Neural progenitor cell (in vitro differentiated cells): ENCODE measurements at regions not wholly inside any gene's neighbourhood (a gene's known extent, or its start where the extent isn't known, plus 50 kb on each side); places are given as distances from the start of the nearest gene placed in this dataset.

Experiments
- DNase-seq: peaks from one replicate; pipeline ENCODE4 v3.0.0-alpha.2; 2016; ENCODE audit warnings: low spot score
- H2AFZ ChIP-seq: fragments of 200-600 bp; sonication (generic); replicated peaks from 2 replicates; pipeline ENCODE4 v1.6.1; 2016; ENCODE audit warnings: antibody characterized with exemption
- H3F3A ChIP-seq: fragments of 200-600 bp; sonication (generic); 2 replicates; pipeline ENCODE4 v1.6.1; 2016; ENCODE audit warnings: antibody characterized with exemption, low read depth
- H3K27ac ChIP-seq: fragments of 200-600 bp; sonication (generic); 2 replicates; pipeline ENCODE4 v1.5.1; 2016; ENCODE audit warnings: mild to moderate bottlenecking
- H3K27me3 ChIP-seq: fragments of 200-600 bp; sonication (generic); 2 replicates; pipeline ENCODE4 v1.6.1; 2016; ENCODE audit warnings: mild to moderate bottlenecking, moderate library complexity
- H3K36me3 ChIP-seq: fragments of 200-600 bp; sonication (generic); 2 replicates; pipeline ENCODE4 v1.5.1; 2016
- H3K4me1 ChIP-seq: fragments of 200-600 bp; sonication (generic); 2 replicates; pipeline ENCODE4 v1.6.1; 2016; ENCODE audit warnings: mixed run types
- H3K4me2 ChIP-seq: fragments of 200-600 bp; sonication (generic); 2 replicates; pipeline ENCODE4 v1.6.1; 2016
- H3K4me3 ChIP-seq: fragments of 200-600 bp; sonication (generic); 2 replicates; pipeline ENCODE4 v1.5.1; 2016
- H3K79me2 ChIP-seq: fragments of 200-600 bp; sonication (generic); 2 replicates; pipeline ENCODE4 v1.6.1; 2016; ENCODE audit warnings: low read depth
- H3K9ac ChIP-seq: fragments of 200-600 bp; sonication (generic); 2 replicates; pipeline ENCODE4 v1.6.1; 2016
- H3K9me3 ChIP-seq: fragments of 200-600 bp; sonication (generic); 2 replicates; pipeline ENCODE4 v1.5.1; 2016; ENCODE audit warnings: low read depth
- H4K20me1 ChIP-seq: fragments of 200-600 bp; sonication (generic); 2 replicates; pipeline ENCODE4 v1.6.1; 2016; ENCODE audit warnings: low read depth
- H3K27ac Mint-ChIP-seq: 3 replicates; pipeline ENCODE4 v1.8.0; 2021; ENCODE audit warnings: mixed read lengths
- H3K27me3 Mint-ChIP-seq: 2 replicates; pipeline ENCODE4 v1.8.0; 2022; ENCODE audit warnings: low read depth, mild to moderate bottlenecking, inconsistent platforms, moderate library complexity, mixed read lengths; ENCODE audit not compliant: insufficient read depth
- H3K36me3 Mint-ChIP-seq: 3 replicates; pipeline ENCODE4 v1.8.0; 2021; ENCODE audit warnings: mixed read lengths
- H3K4me1 Mint-ChIP-seq: 3 replicates; pipeline ENCODE4 v1.8.0; 2021; ENCODE audit warnings: mixed read lengths
- H3K4me3 Mint-ChIP-seq: 3 replicates; pipeline ENCODE4 v1.8.0; 2021; ENCODE audit warnings: mild to moderate bottlenecking, moderate library complexity, mixed read lengths
- H3K9me3 Mint-ChIP-seq: 3 replicates; pipeline ENCODE4 v1.8.0; 2020; ENCODE audit warnings: mixed read lengths
- CTCF ChIP-seq: fragments of 200-600 bp; sonication (generic); IDR thresholded peaks from 2 replicates; pipeline ENCODE4 v1.5.1; 2017; ENCODE audit warnings: antibody characterized with exemption, mild to moderate bottlenecking
- EZH2 ChIP-seq: fragments of 200-600 bp; sonication (generic); IDR thresholded peaks from 2 replicates; pipeline ENCODE4 v1.6.1; 2017; ENCODE audit warnings: antibody characterized with exemption, mild to moderate bottlenecking, moderate library complexity
- EZH2phosphoT487 ChIP-seq: fragments of 200-600 bp; sonication (generic); IDR thresholded peaks from 2 replicates; pipeline ENCODE4 v1.6.1; 2017; ENCODE audit warnings: antibody characterized with exemption

- no peak overlapping the region for H3K27ac Mint-ChIP-seq
- TF ChIP-seq EZH2 (no peak), CTCF (no peak)
Observed at GRCh38 chr5:105033637-105034400, 1471.2 kb upstream of the NUDT12 start.

DNA sequence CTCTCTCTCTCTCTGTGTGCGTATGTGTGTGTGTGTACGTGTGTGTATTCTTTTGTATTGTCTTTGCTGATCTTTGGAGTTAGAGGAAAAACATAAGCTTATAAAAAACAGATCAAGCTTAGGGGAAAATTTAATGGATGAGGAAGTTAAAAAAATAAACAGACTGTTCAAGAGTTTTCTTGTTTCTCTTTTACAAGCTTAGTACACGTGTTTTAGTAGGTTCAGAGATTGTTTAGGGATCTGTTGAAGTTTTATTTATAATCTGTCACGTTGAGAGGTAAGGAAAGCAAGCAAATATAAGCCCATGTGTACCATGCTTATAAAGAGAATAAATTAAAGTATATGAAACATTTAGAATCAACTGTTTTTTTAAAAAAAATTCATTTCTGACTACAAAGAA lies 1470.3 kb upstream of the NUDT12 start:
- no peaks in the 10 kb centered on the region for H4K20me1 ChIP-seq
- H2AFZ ChIP-seq, result no peak overlapping the region
- no peaks in the 10 kb centered on the region for H3F3A ChIP-seq
- no peaks in the 10 kb centered on the region for H3K4me1 Mint-ChIP-seq
- H3K4me3 ChIP-seq, result no peak overlapping the region
- peaks cover 6% of the 10 kb centered on the region for H3K9me3 Mint-ChIP-seq
- H3K9ac ChIP-seq, result no peak overlapping the region
- H3K4me2 ChIP-seq, result no peak overlapping the region
- TF ChIP-seq EZH2phosphoT487, result no peak
- TF ChIP-seq EZH2, result no peak
- no peak for TF ChIP-seq CTCF
- H3K4me3 Mint-ChIP-seq, result no peak overlapping the region
- H3K4me1 ChIP-seq, result no peaks in the 10 kb centered on the region
- DNase-seq, result no peak
- H3K27ac ChIP-seq, result no peak overlapping the region
- no peaks in the 10 kb centered on the region for H3K79me2 ChIP-seq
- no peak overlapping the region for H3K27ac Mint-ChIP-seq
- no peaks in the 10 kb centered on the region for H3K27me3 Mint-ChIP-seq
- no peaks in the 10 kb centered on the region for H3K27me3 ChIP-seq
- H3K9me3 ChIP-seq, result no peaks in the 10 kb centered on the region
- H3K36me3 ChIP-seq, result no peaks in the 10 kb centered on the region
- H3K36me3 Mint-ChIP-seq, result no peaks in the 10 kb centered on the region

More at GRCh38 chr5:105033637-105034400, 1471.2 kb upstream of the NUDT12 start:
- H3K27ac ChIP-seq, result no peak overlapping the region
- no peaks in the 10 kb centered on the region for H3F3A ChIP-seq
- no peaks in the 10 kb centered on the region for H3K79me2 ChIP-seq
- H4K20me1 ChIP-seq, result no peaks in the 10 kb centered on the region
- H3K9ac ChIP-seq, result no peak overlapping the region
- H3K9me3 ChIP-seq, result no peaks in the 10 kb centered on the region
- no peaks in the 10 kb centered on the region for H3K4me1 Mint-ChIP-seq
- H3K4me3 Mint-ChIP-seq, result no peak overlapping the region
- no peaks in the 10 kb centered on the region for H3K4me1 ChIP-seq
- no peak overlapping the region for H3K4me3 ChIP-seq
- no peaks in the 10 kb centered on the region for H3K36me3 Mint-ChIP-seq
- H3K27me3 ChIP-seq, result no peaks in the 10 kb centered on the region
- H3K9me3 Mint-ChIP-seq, result peaks cover 6% of the 10 kb centered on the region
- no peak overlapping the region for H2AFZ ChIP-seq
- H3K36me3 ChIP-seq, result no peaks in the 10 kb centered on the region
- no peaks in the 10 kb centered on the region for H3K27me3 Mint-ChIP-seq
- H3K4me2 ChIP-seq, result no peak overlapping the region
- no peak for DNase-seq

GRCh38 chr5:105030153-105030552 lies 1467.6 kb upstream of the NUDT12 start:
- no peaks in the 10 kb centered on the region for H3K79me2 ChIP-seq
- Mint-ChIP-seq H3K27ac (no peak overlapping the region), H3K4me1 (no peaks in the 10 kb centered on the region), H3K4me3 (no peak overlapping the region), H3K36me3 (no peaks in the 10 kb centered on the region), H3K27me3 (no peaks in the 10 kb centered on the region), H3K9me3 (no peaks in the 10 kb centered on the region)
- no peak for DNase-seq
- H3K4me2 ChIP-seq, result no peak overlapping the region
- H2AFZ ChIP-seq, result no peak overlapping the region
- H3K27me3 ChIP-seq, result no peaks in the 10 kb centered on the region
- H3K9ac ChIP-seq, result no peak overlapping the region
- H3K4me1 ChIP-seq, result no peaks in the 10 kb centered on the region
- H3F3A ChIP-seq, result no peaks in the 10 kb centered on the region
- no peak overlapping the region for H3K27ac ChIP-seq
- no peaks in the 10 kb centered on the region for H4K20me1 ChIP-seq
- TF ChIP-seq EZH2phosphoT487, result no peak
- TF ChIP-seq EZH2, result no peak
- no peak for TF ChIP-seq CTCF
- H3K36me3 ChIP-seq, result no peaks in the 10 kb centered on the region
- H3K9me3 ChIP-seq, result no peaks in the 10 kb centered on the region
- no peak overlapping the region for H3K4me3 ChIP-seq
